Right ventricle myocardium inferior (tissue), 1 donor: ENCODE measurements at regions not wholly inside any gene's neighbourhood (a gene's known extent, or its start where the extent isn't known, plus 50 kb on each side); places are given as distances from the start of the nearest gene placed in this dataset.

Experiments
- ATAC-seq: fragments of 200-7000 bp; cut with Tn5 transposase; one replicate; pipeline ENCODE4 v1.9.1; 2020; ENCODE audit warnings: mild to moderate bottlenecking, moderate library complexity
- DNase-seq: peaks from one replicate; pipeline ENCODE4 v3.0.0; 2021; ENCODE audit errors: missing footprints
- intact Hi-C: fragments of 100-400 bp; cut with DNase I; formaldehyde crosslinking; loops from one replicate; pipeline ENCODE4 v1.11.0; 2022
- donor health status: DM: no; HTN: yes; CAD: no; lungs with severe emphysema.

GRCh38 chr11:95717314-95717713 lies 72.3 kb downstream of the FAM76B start:
- no peak for ATAC-seq
- intact Hi-C loops, result no loop called here
- no peak for DNase-seq

GRCh38 chr11:95716266-95716665 lies 73.3 kb downstream of the FAM76B start:
- ATAC-seq, result no peak
- intact Hi-C loops, result no loop called here
- DNase-seq, result no peak

GRCh38 chr11:95715777-95716241 lies 73.8 kb downstream of the FAM76B start:
- intact Hi-C loops, result no loop called here
- DNase-seq (no peak), ATAC-seq (no peak)

- ATAC-seq, result no peak
- intact Hi-C loops, result no loop called here
- DNase-seq, result no peak
Measured at GRCh38 chr11:95714843-95715776, 74.5 kb downstream of the FAM76B start.

GRCh38 chr11:95713428-95713827 lies 76.2 kb downstream of the FAM76B start:
- no peak for DNase-seq
- intact Hi-C loops, result no loop called here
- no peak for ATAC-seq

GRCh38 chr11:95711945-95712221 lies 77.7 kb downstream of the FAM76B start:
- ATAC-seq (no peak), DNase-seq (no peak)
- intact Hi-C loops, result no loop called here

- ATAC-seq (no peak), DNase-seq (no peak)
- intact Hi-C loops, result no loop called here
Measured at GRCh38 chr11:95711162-95711944, 78.2 kb downstream of the FAM76B start.

- DNase-seq (no peak), ATAC-seq (no peak)
Measured at GRCh38 chr11:95708681-95709080, 80.9 kb downstream of the FAM76B start.

GRCh38 chr11:95706974-95707387 lies 82.6 kb downstream of the FAM76B start:
- intact Hi-C loops, result loop anchor here (5.0 to 10.0 kb wide), 2 partner anchors 475 to 642 kb away; partner anchors contain the start of genes SESN3 and SRSF8
- no peak for ATAC-seq
- DNase-seq, result no peak

More at GRCh38 chr11:95708681-95709080, 80.9 kb downstream of the FAM76B start:
- intact Hi-C loops, result loop anchor here (5.0 to 10.0 kb wide), 2 partner anchors 476 to 644 kb away; partner anchors contain the start of genes SESN3 and SRSF8

GRCh38 chr11:95705485-95706124 lies 84.0 kb downstream of the FAM76B start:
- intact Hi-C loops, result loop anchor here (1.0 to 10.0 kb wide), 3 partner anchors 473 to 641 kb away; partner anchors contain the start of genes SESN3 and SRSF8
- DNase-seq (peak; percentile 88), ATAC-seq (peak; percentile 97)

GRCh38 chr11:95704865-95705264 lies 84.7 kb downstream of the FAM76B start:
- intact Hi-C loops, result loop anchor here (1.0 to 10.0 kb wide), 3 partner anchors 473 to 640 kb away; partner anchors contain the start of genes SESN3 and SRSF8
- no peak for DNase-seq
- ATAC-seq, result no peak

GRCh38 chr11:95703049-95703448 lies 86.5 kb downstream of the FAM76B start:
- DNase-seq, result no peak
- intact Hi-C loops, result loop anchor here (10.0 kb wide), 1 partner anchor 638 kb away; the partner anchor contains the start of gene SRSF8

GRCh38 chr11:95702526-95702925 lies 87.1 kb downstream of the FAM76B start:
- intact Hi-C loops, result loop anchor here (10.0 kb wide), 1 partner anchor 638 kb away; the partner anchor contains the start of gene SRSF8
- no peak for DNase-seq

More at GRCh38 chr11:95703049-95703448, 86.5 kb downstream of the FAM76B start:
- no peak for ATAC-seq

GRCh38 chr11:95700471-95700817 lies 89.1 kb downstream of the FAM76B start:
- intact Hi-C loops, result loop anchor here (10.0 kb wide), 1 partner anchor 636 kb away; the partner anchor contains the start of gene SRSF8
- DNase-seq (no peak), ATAC-seq (no peak)

More at GRCh38 chr11:95702526-95702925, 87.1 kb downstream of the FAM76B start:
- no peak for ATAC-seq

GRCh38 chr11:95699631-95700470 lies 89.7 kb downstream of the FAM76B start:
- intact Hi-C loops, result loop anchor here (10.0 kb wide), 1 partner anchor 635 kb away; the partner anchor contains the start of gene SRSF8
- ATAC-seq (no peak), DNase-seq (no peak)

- ATAC-seq, result no peak
- intact Hi-C loops, result no loop called here
- no peak for DNase-seq
Measured at GRCh38 chr11:95698676-95699557, 90.7 kb downstream of the FAM76B start.
